MM.1S (cell line): ENCODE measurements at regions not wholly inside any gene's neighbourhood (a gene's known extent, or its start where the extent isn't known, plus 50 kb on each side); places are given as distances from the start of the nearest gene placed in this dataset.

ENCODE experiments used
- DNase-seq: peaks from one replicate; pipeline ENCODE4 v3.0.0-alpha.2; 2015
- H2AFZ ChIP-seq: fragments of 300-600 bp; sonication (generic); 2 replicates; pipeline ENCODE4 v1.6.0; 2016; ENCODE audit warnings: antibody characterized with exemption, low read length
- H3F3A ChIP-seq: fragments of 300-600 bp; sonication (generic); 2 replicates; pipeline ENCODE4 v1.6.1; 2016; ENCODE audit warnings: mild to moderate bottlenecking, antibody characterized with exemption, low read length, moderate library complexity, mixed read lengths; ENCODE audit not compliant: insufficient read depth
- H3K27ac ChIP-seq: fragments of 300-600 bp; sonication (generic); 2 replicates; pipeline ENCODE4 v1.5.1; 2016; ENCODE audit warnings: mild to moderate bottlenecking, low read length
- H3K27me3 ChIP-seq: fragments of 300-600 bp; sonication (generic); replicated peaks from 2 replicates; pipeline ENCODE4 v1.6.0; 2016; ENCODE audit warnings: low read length; ENCODE audit not compliant: insufficient read depth
- H3K36me3 ChIP-seq: fragments of 300-600 bp; sonication (generic); replicated peaks from 2 replicates; pipeline ENCODE4 v1.6.1; 2016; ENCODE audit warnings: mild to moderate bottlenecking, low read length, mixed read lengths; ENCODE audit not compliant: insufficient read depth
- H3K4me1 ChIP-seq: fragments of 300-600 bp; sonication (generic); 2 replicates; pipeline ENCODE4 v1.6.1; 2016; ENCODE audit warnings: low read length, mixed read lengths
- H3K4me2 ChIP-seq: fragments of 300-600 bp; sonication (generic); 2 replicates; pipeline ENCODE4 v1.6.0; 2016; ENCODE audit warnings: low read depth, low read length
- H3K4me3 ChIP-seq: fragments of 300-600 bp; sonication (generic); 2 replicates; pipeline ENCODE4 v1.5.1; 2016; ENCODE audit warnings: low read length, mixed read lengths
- H3K79me2 ChIP-seq: fragments of 300-600 bp; sonication (generic); 2 replicates; pipeline ENCODE4 v1.6.1; 2016; ENCODE audit warnings: mixed run types, low read length, mixed read lengths
- H3K9ac ChIP-seq: fragments of 300-600 bp; sonication (generic); 2 replicates; pipeline ENCODE4 v1.6.1; 2016; ENCODE audit warnings: low read length, mixed read lengths
- H3K9me2 ChIP-seq: fragments of 300-600 bp; sonication (generic); replicated peaks from 2 replicates; pipeline ENCODE4 v1.6.1; 2016; ENCODE audit warnings: mild to moderate bottlenecking, low read length, mixed read lengths; ENCODE audit not compliant: insufficient read depth
- H3K9me3 ChIP-seq: fragments of 300-600 bp; sonication (generic); replicated peaks from 2 replicates; pipeline ENCODE4 v1.6.1; 2016; ENCODE audit warnings: mild to moderate bottlenecking, low read length, mixed read lengths; ENCODE audit not compliant: insufficient read depth
- H4K20me1 ChIP-seq: fragments of 300-600 bp; sonication (generic); 2 replicates; pipeline ENCODE4 v1.6.1; 2016; ENCODE audit warnings: mild to moderate bottlenecking, low read length, moderate library complexity, mixed read lengths; ENCODE audit not compliant: insufficient read depth
- CTCF ChIP-seq: fragments of 300-600 bp; sonication (generic); IDR thresholded peaks from 2 replicates; pipeline ENCODE4 v1.5.1; 2016; ENCODE audit warnings: antibody characterized with exemption, low read length, mixed read lengths
- EZH2 ChIP-seq: fragments of 300-600 bp; sonication (generic); optimal IDR thresholded peaks from 2 replicates; pipeline ENCODE3; 2017; ENCODE audit warnings: low read depth, mild to moderate bottlenecking, antibody characterized with exemption, low read length, mixed read lengths
- EZH2phosphoT487 ChIP-seq: fragments of 300-600 bp; sonication (generic); IDR thresholded peaks from 2 replicates; pipeline ENCODE4 v1.6.1; 2018; ENCODE audit warnings: antibody characterized with exemption, low read length

GRCh38 chr11:80842246-80842645, 1401.4 kb upstream of the TENM4 start:
- H2AFZ ChIP-seq: no peak overlapping the region
- no peak for TF ChIP-seq EZH2
- no peak for TF ChIP-seq CTCF
- no peak for TF ChIP-seq EZH2phosphoT487
- DNase-seq: no peak

GRCh38 chr11:80841675-80842074, 1400.8 kb upstream of the TENM4 start:
- H3K4me1 ChIP-seq: no peaks in the 10 kb centered on the region
- H3K4me3 ChIP-seq: no peak overlapping the region
- no peak for DNase-seq
- H3K27me3 ChIP-seq: no peaks in the 10 kb centered on the region
- no peak overlapping the region for H2AFZ ChIP-seq
- H3F3A ChIP-seq: no peaks in the 10 kb centered on the region
- H3K79me2 ChIP-seq: no peaks in the 10 kb centered on the region
- H4K20me1 ChIP-seq: no peaks in the 10 kb centered on the region
- no peaks in the 10 kb centered on the region for H3K9me2 ChIP-seq
- H3K4me2 ChIP-seq: no peak overlapping the region
- TF ChIP-seq CTCF (no peak), EZH2 (no peak), EZH2phosphoT487 (no peak)
- H3K9ac ChIP-seq: no peak overlapping the region
- H3K27ac ChIP-seq: no peak overlapping the region
- H3K9me3 ChIP-seq: no peaks in the 10 kb centered on the region
- no peaks in the 10 kb centered on the region for H3K36me3 ChIP-seq

More at GRCh38 chr11:80842246-80842645, 1401.4 kb upstream of the TENM4 start:
- no peak overlapping the region for H3K4me3 ChIP-seq
- no peaks in the 10 kb centered on the region for H4K20me1 ChIP-seq
- H3K27ac ChIP-seq: no peak overlapping the region
- no peaks in the 10 kb centered on the region for H3F3A ChIP-seq
- H3K9ac ChIP-seq: no peak overlapping the region
- H3K4me2 ChIP-seq: no peak overlapping the region
- H3K9me2 ChIP-seq: no peaks in the 10 kb centered on the region
- H3K4me1 ChIP-seq: no peaks in the 10 kb centered on the region
- H3K9me3 ChIP-seq: no peaks in the 10 kb centered on the region
- no peaks in the 10 kb centered on the region for H3K27me3 ChIP-seq
- H3K79me2 ChIP-seq: no peaks in the 10 kb centered on the region
- no peaks in the 10 kb centered on the region for H3K36me3 ChIP-seq

DNA sequence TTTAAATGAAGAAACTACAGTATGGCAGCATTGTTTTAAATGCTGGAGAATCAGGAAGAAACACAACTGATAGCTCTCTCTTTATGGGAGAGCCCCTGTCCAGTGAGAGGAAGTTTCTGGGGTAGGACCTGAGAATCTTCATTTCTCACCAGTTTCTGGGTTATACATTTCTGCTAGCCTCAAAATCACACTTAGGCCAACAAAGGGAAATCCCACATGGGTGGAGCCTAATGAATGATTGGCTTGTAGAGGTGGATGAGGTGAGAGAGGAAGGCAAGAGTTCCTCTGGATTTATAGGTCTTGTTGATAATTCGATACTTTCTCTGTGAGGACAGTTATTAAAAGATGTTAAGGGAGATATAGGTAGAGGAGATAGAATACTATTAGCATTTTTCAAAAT, 1397.3 kb upstream of the TENM4 start:
- H3K27me3 ChIP-seq: no peaks in the 10 kb centered on the region

More for the DNA sequence above, 1397.3 kb upstream of the TENM4 start:
- H3K27ac ChIP-seq: no peak overlapping the region
- no peaks in the 10 kb centered on the region for H3K9me3 ChIP-seq
- no peak overlapping the region for H3K4me2 ChIP-seq
- no peak overlapping the region for H3K9ac ChIP-seq
- H3K79me2 ChIP-seq: no peaks in the 10 kb centered on the region
- H3K4me3 ChIP-seq: no peak overlapping the region
- no peak overlapping the region for H2AFZ ChIP-seq
- no peaks in the 10 kb centered on the region for H3F3A ChIP-seq
- TF ChIP-seq EZH2: no peak
- TF ChIP-seq EZH2phosphoT487: no peak
- TF ChIP-seq CTCF: no peak
- H3K4me1 ChIP-seq: no peaks in the 10 kb centered on the region
- no peaks in the 10 kb centered on the region for H3K9me2 ChIP-seq
- no peaks in the 10 kb centered on the region for H3K36me3 ChIP-seq
- H4K20me1 ChIP-seq: no peaks in the 10 kb centered on the region
- DNase-seq: no peak
